ENCODE measurements at regions not wholly inside any gene's neighbourhood (a gene's known extent, or its start where the extent isn't known, plus 50 kb on each side); places are given as distances from the start of the nearest gene placed in this dataset.

GRCh38 chr5:176188085-176188484, 50.1 kb upstream of the SIMC1 start:
- no peak for TF ChIP-seq ISL1 (CRISPR knock-in tag; IDR thresholded peaks at IDR 0.05)
- TF ChIP-seq PATZ1 (CRISPR knock-in tag; IDR thresholded peaks at IDR 0.05; ENCODE audit: borderline replicate concordance), result no peak
- TF ChIP-seq SNAI2 (CRISPR knock-in tag; IDR thresholded peaks at IDR 0.05), result no peak
- TF ChIP-seq ZFP3 (CRISPR knock-in tag; IDR thresholded peaks at IDR 0.05), result no peak
- TF ChIP-seq ZFP30 (CRISPR knock-in tag; IDR thresholded peaks at IDR 0.05), result no peak
- TF ChIP-seq RARB (CRISPR knock-in tag; IDR thresholded peaks at IDR 0.05), result no peak
- TF ChIP-seq PPARA (CRISPR knock-in tag; IDR thresholded peaks at IDR 0.05; ENCODE audit: borderline replicate concordance), result no peak
- TF ChIP-seq CREB5 (CRISPR knock-in tag; IDR thresholded peaks at IDR 0.05; ENCODE audit: low read depth), result no peak
- TF ChIP-seq ESRRG (CRISPR knock-in tag; IDR thresholded peaks at IDR 0.05), result no peak
- no peak for TF ChIP-seq GLIS3 (CRISPR knock-in tag; IDR thresholded peaks at IDR 0.05)
- no peak for TF ChIP-seq ZC3H10 (CRISPR knock-in tag; IDR thresholded peaks at IDR 0.05)
- TF ChIP-seq ZNF8 (CRISPR knock-in tag; IDR thresholded peaks at IDR 0.05), result no peak

Measured in SK-N-SH treated with all-trans-retinoic acid at 6 μM for 48 hours (cell line).